NT2/D1 (cell line): ENCODE measurements at regions not wholly inside any gene's neighbourhood (a gene's known extent, or its start where the extent isn't known, plus 50 kb on each side); places are given as distances from the start of the nearest gene placed in this dataset.

Experiments used
- SUZ12 ChIP-seq: IDR thresholded peaks from 2 replicates; pipeline ENCODE4 v1.6.1; 2011; ENCODE audit not compliant: insufficient read length, insufficient read depth; ENCODE audit errors: extremely low read depth
- YY1 ChIP-seq: IDR thresholded peaks from 2 replicates; pipeline ENCODE4 v1.6.1; 2011; ENCODE audit not compliant: insufficient read length, insufficient read depth

DNA sequence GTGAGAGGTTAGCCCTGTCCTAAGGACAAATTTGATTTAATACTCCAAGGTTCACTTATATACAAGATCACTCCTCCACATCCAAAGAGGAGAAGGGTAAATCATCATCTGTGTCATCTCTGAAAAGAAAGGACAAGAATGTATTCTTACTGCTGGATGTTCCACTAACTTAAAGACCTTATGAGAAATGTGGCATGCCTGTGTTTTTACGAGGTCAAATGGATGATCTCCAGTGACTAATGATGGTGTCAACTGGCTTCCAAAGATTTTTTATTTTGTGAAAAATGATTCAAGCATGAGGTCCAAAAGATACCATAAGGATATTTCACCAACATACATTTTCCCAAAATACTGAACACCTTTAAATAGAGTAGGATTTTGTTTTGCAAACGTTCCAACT lies 143.4 kb downstream of the PTCHD1 start:
- no peak for TF ChIP-seq YY1
- no peak for TF ChIP-seq SUZ12
